GM23248 (cell line): ENCODE measurements at regions not wholly inside any gene's neighbourhood (a gene's known extent, or its start where the extent isn't known, plus 50 kb on each side); places are given as distances from the start of the nearest gene placed in this dataset.

Source experiments
- DNase-seq: peaks from one replicate; pipeline ENCODE4 v3.0.0-alpha.2; 2015
- H2AFZ ChIP-seq: fragments of 200-600 bp; sonication (generic); 2 replicates; pipeline ENCODE4 v1.6.1; 2016; ENCODE audit warnings: antibody characterized with exemption
- H3F3A ChIP-seq: fragments of 200-600 bp; sonication (generic); 2 replicates; pipeline ENCODE4 v1.6.1; 2016; ENCODE audit warnings: mild to moderate bottlenecking, antibody characterized with exemption, mixed run types; ENCODE audit not compliant: insufficient read depth
- H3K27ac ChIP-seq: fragments of 200-600 bp; sonication (generic); 2 replicates; pipeline ENCODE4 v1.5.1; 2016; ENCODE audit warnings: mild to moderate bottlenecking
- H3K27me3 ChIP-seq: fragments of 200-600 bp; sonication (generic); replicated peaks from 2 replicates; pipeline ENCODE4 v1.6.1; 2016; ENCODE audit warnings: mild to moderate bottlenecking; ENCODE audit not compliant: insufficient read depth
- H3K36me3 ChIP-seq: fragments of 200-600 bp; sonication (generic); 2 replicates; pipeline ENCODE4 v1.6.1; 2016; ENCODE audit warnings: low read depth, mild to moderate bottlenecking
- H3K4me1 ChIP-seq: fragments of 200-600 bp; sonication (generic); 2 replicates; pipeline ENCODE4 v1.6.1; 2016; ENCODE audit warnings: mild to moderate bottlenecking; ENCODE audit not compliant: insufficient read depth
- H3K4me2 ChIP-seq: fragments of 200-600 bp; sonication (generic); one replicate; pipeline ENCODE4 v1.6.1; 2016; ENCODE audit warnings: mild to moderate bottlenecking; ENCODE audit not compliant: unreplicated experiment
- H3K4me3 ChIP-seq: fragments of 200-600 bp; sonication (generic); 2 replicates; pipeline ENCODE4 v1.5.1; 2016; ENCODE audit warnings: mild to moderate bottlenecking
- H3K79me2 ChIP-seq: fragments of 200-600 bp; sonication (generic); 2 replicates; pipeline ENCODE4 v1.6.1; 2016; ENCODE audit warnings: mild to moderate bottlenecking; ENCODE audit not compliant: insufficient read depth
- H3K9ac ChIP-seq: fragments of 200-600 bp; sonication (generic); 2 replicates; pipeline ENCODE4 v1.6.1; 2016; ENCODE audit warnings: mild to moderate bottlenecking
- H3K9me2 ChIP-seq: fragments of 200-600 bp; sonication (generic); 2 replicates; pipeline ENCODE4 v1.6.1; 2016; ENCODE audit warnings: mixed run types, mild to moderate bottlenecking, moderate library complexity; ENCODE audit not compliant: insufficient read depth
- H3K9me3 ChIP-seq: fragments of 200-600 bp; sonication (generic); one replicate; pipeline ENCODE4 v1.6.1; 2017; ENCODE audit warnings: low read depth
- H4K20me1 ChIP-seq: fragments of 200-600 bp; sonication (generic); 2 replicates; pipeline ENCODE4 v1.6.0; 2016; ENCODE audit not compliant: insufficient read depth
- EZH2 ChIP-seq: fragments of 200-600 bp; sonication (generic); IDR thresholded peaks from 2 replicates; pipeline ENCODE4 v1.6.1; 2018; ENCODE audit warnings: antibody characterized with exemption, mild to moderate bottlenecking; ENCODE audit not compliant: insufficient read depth, poor library complexity, severe bottlenecking
- EZH2phosphoT487 ChIP-seq: fragments of 200-600 bp; sonication (generic); IDR thresholded peaks from 2 replicates; pipeline ENCODE4 v1.6.1; 2018; ENCODE audit warnings: antibody characterized with exemption, moderate library complexity, mild to moderate bottlenecking, low read depth; ENCODE audit not compliant: insufficient read depth
- WGBS, 2 experiments: methylation state at CpG; one replicate each; pipeline ENCODE4 v1.1.6; 2015 to 2017; ENCODE audit warnings: low lambda C conversion rate in 2 of 2, low coverage in 1 of 2; ENCODE audit errors: missing lambda C conversion rate in 2 of 2; 5-methylcytosine and 5-hydroxymethylcytosine counted together
- in situ Hi-C: fragments of 300-500 bp; cut with MboI; formaldehyde crosslinking; loops from 2 replicates; pipeline ENCODE4 v1.15.0; 2020

GRCh38 chr16:63311313-63311712 lies 1275.1 kb upstream of the CDH8 start:
- Histone ChIP-seq H3K27ac (no peak overlapping the region), H4K20me1 (no peaks in the 10 kb centered on the region), H2AFZ (no peak overlapping the region), H3K36me3 (no peaks in the 10 kb centered on the region), H3K9me2 (no peaks in the 10 kb centered on the region), H3K9me3 (no peaks in the 10 kb centered on the region), H3K4me1 (no peaks in the 10 kb centered on the region), H3K79me2 (no peaks in the 10 kb centered on the region), H3K27me3 (no peaks in the 10 kb centered on the region), H3K4me2 (no peak overlapping the region), H3K4me3 (no peak overlapping the region), H3K9ac (no peak overlapping the region), H3F3A (no peaks in the 10 kb centered on the region)
- no peak for DNase-seq
- in situ Hi-C loops, result no loop called here
- whole genome bisulfite sequencing, 2 experiments, result 15 to 17% methylated on average over 3 of the region's 3 CpGs
- TF ChIP-seq EZH2 (no peak), EZH2phosphoT487 (no peak)

- WGBS, 2 experiments, result 3 to 14% methylated on average over 2 of the region's 2 CpGs
- H3K36me3 ChIP-seq, result no peaks in the 10 kb centered on the region
- H3K9ac ChIP-seq, result no peak overlapping the region
- H3K79me2 ChIP-seq, result no peaks in the 10 kb centered on the region
- H3K27ac ChIP-seq, result no peak overlapping the region
- no peaks in the 10 kb centered on the region for H3K4me1 ChIP-seq
- no peaks in the 10 kb centered on the region for H3K9me2 ChIP-seq
- no peaks in the 10 kb centered on the region for H3K9me3 ChIP-seq
- no peak overlapping the region for H2AFZ ChIP-seq
- H3K4me3 ChIP-seq, result no peak overlapping the region
- H3K27me3 ChIP-seq, result no peaks in the 10 kb centered on the region
- no peak overlapping the region for H3K4me2 ChIP-seq
- in situ Hi-C loops, result no loop called here
- TF ChIP-seq EZH2phosphoT487 (no peak), EZH2 (no peak)
- H3F3A ChIP-seq, result no peaks in the 10 kb centered on the region
- DNase-seq, result no peak
- H4K20me1 ChIP-seq, result no peaks in the 10 kb centered on the region
Observed at GRCh38 chr16:63302811-63303210, 1266.6 kb upstream of the CDH8 start.

- no peak overlapping the region for H2AFZ ChIP-seq
- H4K20me1 ChIP-seq, result no peaks in the 10 kb centered on the region
- in situ Hi-C loops, result no loop called here
- H3K4me3 ChIP-seq, result no peak overlapping the region
- H3K4me2 ChIP-seq, result no peak overlapping the region
- DNase-seq, result no peak
- no peaks in the 10 kb centered on the region for H3F3A ChIP-seq
- no peaks in the 10 kb centered on the region for H3K79me2 ChIP-seq
- no peaks in the 10 kb centered on the region for H3K9me3 ChIP-seq
- no peaks in the 10 kb centered on the region for H3K36me3 ChIP-seq
- TF ChIP-seq EZH2phosphoT487, result no peak
- TF ChIP-seq EZH2, result no peak
- no peak overlapping the region for H3K9ac ChIP-seq
- H3K9me2 ChIP-seq, result no peaks in the 10 kb centered on the region
- H3K27ac ChIP-seq, result no peak overlapping the region
- no peaks in the 10 kb centered on the region for H3K4me1 ChIP-seq
- no peaks in the 10 kb centered on the region for H3K27me3 ChIP-seq
- 26 to 28% methylated on average over 1 of the region's 1 CpG for WGBS, 2 experiments
Observed at GRCh38 chr16:63301349-63301748, 1265.1 kb upstream of the CDH8 start.

GRCh38 chr16:63298993-63299392 lies 1262.8 kb upstream of the CDH8 start:
- no peaks in the 10 kb centered on the region for H3K9me3 ChIP-seq
- H3K9me2 ChIP-seq, result no peaks in the 10 kb centered on the region
- no peak overlapping the region for H3K9ac ChIP-seq
- TF ChIP-seq EZH2phosphoT487 (no peak), EZH2 (no peak)
- H4K20me1 ChIP-seq, result no peaks in the 10 kb centered on the region
- no peak overlapping the region for H3K4me2 ChIP-seq
- H3K27ac ChIP-seq, result no peak overlapping the region
- no peaks in the 10 kb centered on the region for H3K4me1 ChIP-seq
- DNase-seq, result no peak
- in situ Hi-C loops, result no loop called here
- H3K27me3 ChIP-seq, result no peaks in the 10 kb centered on the region
- no peaks in the 10 kb centered on the region for H3K79me2 ChIP-seq
- H3K4me3 ChIP-seq, result no peak overlapping the region
- H2AFZ ChIP-seq, result no peak overlapping the region
- 0% methylated on average over 1 of the region's 1 CpG for WGBS, 2 experiments
- H3F3A ChIP-seq, result no peaks in the 10 kb centered on the region
- H3K36me3 ChIP-seq, result no peaks in the 10 kb centered on the region

GRCh38 chr16:63292036-63292435 lies 1255.8 kb upstream of the CDH8 start:
- no peaks in the 10 kb centered on the region for H3K9me2 ChIP-seq
- no peaks in the 10 kb centered on the region for H3K27me3 ChIP-seq
- no peak for TF ChIP-seq EZH2
- no peak for TF ChIP-seq EZH2phosphoT487
- no peak overlapping the region for H3K4me2 ChIP-seq
- H3K27ac ChIP-seq, result no peak overlapping the region
- no peak overlapping the region for H3K9ac ChIP-seq
- DNase-seq, result no peak
- no peaks in the 10 kb centered on the region for H3K4me1 ChIP-seq
- WGBS, 2 experiments, result 61% methylated on average over 11 of the region's 11 CpGs
- no peak overlapping the region for H2AFZ ChIP-seq
- in situ Hi-C loops, result no loop called here
- no peaks in the 10 kb centered on the region for H3F3A ChIP-seq
- no peaks in the 10 kb centered on the region for H3K79me2 ChIP-seq
- H4K20me1 ChIP-seq, result no peaks in the 10 kb centered on the region
- H3K36me3 ChIP-seq, result no peaks in the 10 kb centered on the region
- no peaks in the 10 kb centered on the region for H3K9me3 ChIP-seq
- H3K4me3 ChIP-seq, result no peak overlapping the region
